ENCODE measurements at regions not wholly inside any gene's neighbourhood (a gene's known extent, or its start where the extent isn't known, plus 50 kb on each side); places are given as distances from the start of the nearest gene placed in this dataset.
A peak's percentile ranks its signal among the peaks of the same experiment; 100 is the strongest.

GRCh38 chr2:155223781-155224406, 525.4 kb downstream of the KCNJ3 start:
- no peak for DNase-seq
- no peak for TF ChIP-seq POLR2AphosphoS5 (IDR thresholded peaks at IDR 0.05)
- peak in 1 of 6 experiments; percentile 9 for TF ChIP-seq CTCF (IDR thresholded peaks at IDR 0.05)
- no peak for TF ChIP-seq EP300 (IDR thresholded peaks at IDR 0.05)
- no peaks in the 10 kb centered on the region for H3K36me3 ChIP-seq
- no peak overlapping the region for H3K27ac ChIP-seq
- no peak overlapping the region for H3K4me3 ChIP-seq
- no peaks in the 10 kb centered on the region for H3K4me1 ChIP-seq
- no peaks in the 10 kb centered on the region for H3K9me3 ChIP-seq
- H3K27me3 ChIP-seq, result no peaks in the 10 kb centered on the region
- WGBS, 2 donors, result 56 to 58% methylated on average over 5 of the region's 5 CpGs
- no peak for ATAC-seq (ENCODE audit: low FRiP score in 2 of 2)

- Histone ChIP-seq H3K4me1 (no peaks in the 10 kb centered on the region), H3K27me3 (no peaks in the 10 kb centered on the region), H3K36me3 (no peaks in the 10 kb centered on the region), H3K9me3 (no peaks in the 10 kb centered on the region), H3K4me3 (no peak overlapping the region), H3K27ac (no peak overlapping the region)
- ATAC-seq (ENCODE audit: low FRiP score in 2 of 2), result no peak
- no peak for TF ChIP-seq EP300 (IDR thresholded peaks at IDR 0.05)
- no peak for DNase-seq
Observed at GRCh38 chr2:155218945-155219344, 520.5 kb downstream of the KCNJ3 start.

GRCh38 chr2:155218292-155218924, 519.9 kb downstream of the KCNJ3 start:
- ATAC-seq (ENCODE audit: low FRiP score in 2 of 2), result no peak
- Histone ChIP-seq H3K4me3 (no peak overlapping the region), H3K4me1 (no peaks in the 10 kb centered on the region), H3K27me3 (no peaks in the 10 kb centered on the region), H3K9me3 (no peaks in the 10 kb centered on the region), H3K27ac (no peak overlapping the region), H3K36me3 (no peaks in the 10 kb centered on the region)
- TF ChIP-seq POLR2AphosphoS5 (IDR thresholded peaks at IDR 0.05) (no peak), CTCF (IDR thresholded peaks at IDR 0.05) (no peak), POLR2A (IDR thresholded peaks at IDR 0.05) (no peak), EP300 (IDR thresholded peaks at IDR 0.05) (no peak)
- no peak for DNase-seq
- 76 to 86% methylated on average over 2 of the region's 2 CpGs for WGBS, 2 donors

- no peaks in the 10 kb centered on the region for H3K9me3 ChIP-seq
- ATAC-seq (ENCODE audit: low FRiP score in 2 of 2) (no peak), DNase-seq (no peak)
- no peaks in the 10 kb centered on the region for H3K4me1 ChIP-seq
- no peaks in the 10 kb centered on the region for H3K36me3 ChIP-seq
- H3K27me3 ChIP-seq, result no peaks in the 10 kb centered on the region
- H3K4me3 ChIP-seq, result no peak overlapping the region
- TF ChIP-seq CTCF (IDR thresholded peaks at IDR 0.05), result no peak
- TF ChIP-seq POLR2A (IDR thresholded peaks at IDR 0.05), result no peak
- TF ChIP-seq POLR2AphosphoS5 (IDR thresholded peaks at IDR 0.05), result no peak
- TF ChIP-seq EP300 (IDR thresholded peaks at IDR 0.05), result no peak
- no peak overlapping the region for H3K27ac ChIP-seq
- WGBS, 2 donors, result 47 to 57% methylated on average over 2 of the region's 2 CpGs
Observed at GRCh38 chr2:155215037-155215707, 516.7 kb downstream of the KCNJ3 start.

GRCh38 chr2:155209696-155210450, 511.4 kb downstream of the KCNJ3 start:
- no peak for TF ChIP-seq POLR2AphosphoS5 (IDR thresholded peaks at IDR 0.05)
- no peak for TF ChIP-seq EP300 (IDR thresholded peaks at IDR 0.05)
- TF ChIP-seq CTCF (IDR thresholded peaks at IDR 0.05), result no peak
- no peak for TF ChIP-seq POLR2A (IDR thresholded peaks at IDR 0.05)
- no peaks in the 10 kb centered on the region for H3K4me1 ChIP-seq
- H3K27me3 ChIP-seq, result no peaks in the 10 kb centered on the region
- DNase-seq, result no peak
- H3K27ac ChIP-seq, result no peak overlapping the region
- WGBS, 2 donors, result 51 to 61% methylated on average over 2 of the region's 2 CpGs
- no peak for ATAC-seq (ENCODE audit: low FRiP score in 2 of 2)
- H3K9me3 ChIP-seq, result no peaks in the 10 kb centered on the region
- no peaks in the 10 kb centered on the region for H3K36me3 ChIP-seq
- no peak overlapping the region for H3K4me3 ChIP-seq
